ENCODE measurements at regions not wholly inside any gene's neighbourhood (a gene's known extent, or its start where the extent isn't known, plus 50 kb on each side); places are given as distances from the start of the nearest gene placed in this dataset.

- TF ChIP-seq CTCF (IDR thresholded peaks at IDR 0.05; ENCODE audit: low read length), result no peak
- TF ChIP-seq EZH2 (optimal IDR thresholded peaks at IDR 0.05; ENCODE audit: low read depth, low read length), result no peak
- no peak for TF ChIP-seq EZH2phosphoT487 (IDR thresholded peaks at IDR 0.05; ENCODE audit: low read length)
- Histone ChIP-seq H3K9me3 (replicated peaks; ENCODE audit: insufficient read depth, low read length) (no peaks in the 10 kb centered on the region), H2AFZ (ENCODE audit: low read length) (no peak overlapping the region), H3K9ac (ENCODE audit: low read length) (no peak overlapping the region), H4K20me1 (ENCODE audit: insufficient read depth, low read length) (no peaks in the 10 kb centered on the region), H3K4me3 (ENCODE audit: low read length) (no peak overlapping the region), H3K36me3 (replicated peaks; ENCODE audit: insufficient read depth, low read length) (no peaks in the 10 kb centered on the region), H3K27me3 (replicated peaks; ENCODE audit: insufficient read depth, low read length) (no peaks in the 10 kb centered on the region), H3K79me2 (ENCODE audit: low read length) (no peaks in the 10 kb centered on the region), H3K4me2 (ENCODE audit: low read depth, low read length) (no peak overlapping the region), H3K4me1 (ENCODE audit: low read length) (no peaks in the 10 kb centered on the region), H3F3A (ENCODE audit: insufficient read depth, low read length) (no peaks in the 10 kb centered on the region), H3K27ac (ENCODE audit: low read length) (no peak overlapping the region), H3K9me2 (replicated peaks; ENCODE audit: insufficient read depth, low read length) (no peaks in the 10 kb centered on the region)
- DNase-seq, result no peak
Observed at GRCh38 chr15:96186105-96186504, 144.4 kb upstream of the NR2F2 start.

GRCh38 chr15:96187341-96188305, 142.9 kb upstream of the NR2F2 start:
- Histone ChIP-seq H3K9me2 (replicated peaks; ENCODE audit: insufficient read depth, low read length) (no peaks in the 10 kb centered on the region), H3K4me3 (ENCODE audit: low read length) (no peak overlapping the region), H3K27me3 (replicated peaks; ENCODE audit: insufficient read depth, low read length) (no peaks in the 10 kb centered on the region), H3K4me1 (ENCODE audit: low read length) (no peaks in the 10 kb centered on the region), H3F3A (ENCODE audit: insufficient read depth, low read length) (no peaks in the 10 kb centered on the region), H3K27ac (ENCODE audit: low read length) (no peak overlapping the region), H3K9ac (ENCODE audit: low read length) (no peak overlapping the region), H3K79me2 (ENCODE audit: low read length) (no peaks in the 10 kb centered on the region), H4K20me1 (ENCODE audit: insufficient read depth, low read length) (no peaks in the 10 kb centered on the region), H3K4me2 (ENCODE audit: low read depth, low read length) (no peak overlapping the region), H2AFZ (ENCODE audit: low read length) (no peak overlapping the region), H3K9me3 (replicated peaks; ENCODE audit: insufficient read depth, low read length) (no peaks in the 10 kb centered on the region), H3K36me3 (replicated peaks; ENCODE audit: insufficient read depth, low read length) (no peaks in the 10 kb centered on the region)
- TF ChIP-seq EZH2phosphoT487 (IDR thresholded peaks at IDR 0.05; ENCODE audit: low read length), result no peak
- no peak for TF ChIP-seq EZH2 (optimal IDR thresholded peaks at IDR 0.05; ENCODE audit: low read depth, low read length)
- no peak for TF ChIP-seq CTCF (IDR thresholded peaks at IDR 0.05; ENCODE audit: low read length)
- no peak for DNase-seq

- H2AFZ ChIP-seq (ENCODE audit: low read length), result no peak overlapping the region
- H3K9me2 ChIP-seq (replicated peaks; ENCODE audit: insufficient read depth, low read length), result no peaks in the 10 kb centered on the region
- H3K9ac ChIP-seq (ENCODE audit: low read length), result no peak overlapping the region
- H3K27me3 ChIP-seq (replicated peaks; ENCODE audit: insufficient read depth, low read length), result no peaks in the 10 kb centered on the region
- H3K9me3 ChIP-seq (replicated peaks; ENCODE audit: insufficient read depth, low read length), result no peaks in the 10 kb centered on the region
- H3K27ac ChIP-seq (ENCODE audit: low read length), result no peak overlapping the region
- DNase-seq, result no peak
- no peaks in the 10 kb centered on the region for H3K4me1 ChIP-seq (ENCODE audit: low read length)
- no peak overlapping the region for H3K4me3 ChIP-seq (ENCODE audit: low read length)
- no peak overlapping the region for H3K4me2 ChIP-seq (ENCODE audit: low read depth, low read length)
- H3F3A ChIP-seq (ENCODE audit: insufficient read depth, low read length), result no peaks in the 10 kb centered on the region
- H4K20me1 ChIP-seq (ENCODE audit: insufficient read depth, low read length), result no peaks in the 10 kb centered on the region
- H3K36me3 ChIP-seq (replicated peaks; ENCODE audit: insufficient read depth, low read length), result no peaks in the 10 kb centered on the region
- TF ChIP-seq EZH2phosphoT487 (IDR thresholded peaks at IDR 0.05; ENCODE audit: low read length) (no peak), EZH2 (optimal IDR thresholded peaks at IDR 0.05; ENCODE audit: low read depth, low read length) (no peak)
- H3K79me2 ChIP-seq (ENCODE audit: low read length), result no peaks in the 10 kb centered on the region
Observed at GRCh38 chr15:96197721-96198120, 132.8 kb upstream of the NR2F2 start.

- H3K4me3 ChIP-seq (ENCODE audit: low read length), result no peak overlapping the region
- H3K9me3 ChIP-seq (replicated peaks; ENCODE audit: insufficient read depth, low read length), result no peaks in the 10 kb centered on the region
- no peak overlapping the region for H2AFZ ChIP-seq (ENCODE audit: low read length)
- no peaks in the 10 kb centered on the region for H3K4me1 ChIP-seq (ENCODE audit: low read length)
- no peaks in the 10 kb centered on the region for H3K27me3 ChIP-seq (replicated peaks; ENCODE audit: insufficient read depth, low read length)
- H3K27ac ChIP-seq (ENCODE audit: low read length), result no peak overlapping the region
- DNase-seq, result no peak
- H3K4me2 ChIP-seq (ENCODE audit: low read depth, low read length), result no peak overlapping the region
- H3F3A ChIP-seq (ENCODE audit: insufficient read depth, low read length), result no peaks in the 10 kb centered on the region
- H3K79me2 ChIP-seq (ENCODE audit: low read length), result no peaks in the 10 kb centered on the region
- H4K20me1 ChIP-seq (ENCODE audit: insufficient read depth, low read length), result no peaks in the 10 kb centered on the region
- TF ChIP-seq EZH2phosphoT487 (IDR thresholded peaks at IDR 0.05; ENCODE audit: low read length) (no peak), CTCF (IDR thresholded peaks at IDR 0.05; ENCODE audit: low read length) (no peak), EZH2 (optimal IDR thresholded peaks at IDR 0.05; ENCODE audit: low read depth, low read length) (no peak)
- no peak overlapping the region for H3K9ac ChIP-seq (ENCODE audit: low read length)
- H3K36me3 ChIP-seq (replicated peaks; ENCODE audit: insufficient read depth, low read length), result no peaks in the 10 kb centered on the region
- no peaks in the 10 kb centered on the region for H3K9me2 ChIP-seq (replicated peaks; ENCODE audit: insufficient read depth, low read length)
Observed at GRCh38 chr15:96199111-96199510, 131.4 kb upstream of the NR2F2 start.

All from MM.1S (cell line).